ENCODE measurements at regions not wholly inside any gene's neighbourhood (a gene's known extent, or its start where the extent isn't known, plus 50 kb on each side); places are given as distances from the start of the nearest gene placed in this dataset.
A peak's percentile ranks its signal among the peaks of the same experiment; 100 is the strongest.

GRCh38 chr9:126123927-126124326 is 202.7 kb upstream of the MVB12B start:
- ATAC-seq = no peak
- no peak for DNase-seq (ENCODE audit: low spot score)

- peak; percentile 22 for DNase-seq (ENCODE audit: low spot score)
- ATAC-seq = no peak
Measured at GRCh38 chr9:126125177-126125576, 201.5 kb upstream of the MVB12B start.

GRCh38 chr9:126125577-126125976 is 201.1 kb upstream of the MVB12B start:
- peak; percentile 37 for DNase-seq (ENCODE audit: low spot score)
- ATAC-seq = no peak

GRCh38 chr9:126125992-126126409 is 200.6 kb upstream of the MVB12B start:
- DNase-seq (ENCODE audit: low spot score) = peak; percentile 34
- no peak for ATAC-seq

GRCh38 chr9:126126807-126127206 is 199.8 kb upstream of the MVB12B start:
- DNase-seq (ENCODE audit: low spot score) (peak; percentile 33), ATAC-seq (no peak)

- no peak for ATAC-seq
- peak; percentile 14 for DNase-seq (ENCODE audit: low spot score)
Measured at GRCh38 chr9:126127591-126127990, 199.0 kb upstream of the MVB12B start.

- DNase-seq (ENCODE audit: low spot score) (peak; percentile 19), ATAC-seq (no peak)
Measured at GRCh38 chr9:126128494-126129142, 198.0 kb upstream of the MVB12B start.

- DNase-seq (ENCODE audit: low spot score) (peak; percentile 27), ATAC-seq (no peak)
Measured at GRCh38 chr9:126131066-126132010, 195.3 kb upstream of the MVB12B start.

- ATAC-seq = no peak
- peak; percentile 1 for DNase-seq (ENCODE audit: low spot score)
Measured at GRCh38 chr9:126132746-126133145, 193.9 kb upstream of the MVB12B start.

GRCh38 chr9:126144196-126144595 is 182.4 kb upstream of the MVB12B start:
- ATAC-seq = no peak

GRCh38 chr9:126144603-126145456 is 181.8 kb upstream of the MVB12B start:
- DNase-seq (ENCODE audit: low spot score) (peak; percentile 45), ATAC-seq (peak; percentile 87)

More at GRCh38 chr9:126144196-126144595, 182.4 kb upstream of the MVB12B start:
- DNase-seq (ENCODE audit: low spot score) = no peak

GRCh38 chr9:126145887-126146253 is 180.8 kb upstream of the MVB12B start:
- no peak for DNase-seq (ENCODE audit: low spot score)
- no peak for ATAC-seq

- peak; percentile 44 for DNase-seq (ENCODE audit: low spot score)
- ATAC-seq = peak; percentile 65
Measured at GRCh38 chr9:126146254-126147145, 180.1 kb upstream of the MVB12B start.

- peak; percentile 26 for DNase-seq (ENCODE audit: low spot score)
- ATAC-seq = no peak
Measured at GRCh38 chr9:126147186-126147935, 179.3 kb upstream of the MVB12B start.

- ATAC-seq = no peak
Measured at GRCh38 chr9:126147936-126148870, 178.4 kb upstream of the MVB12B start.

GRCh38 chr9:126148994-126149393 is 177.6 kb upstream of the MVB12B start:
- DNase-seq (ENCODE audit: low spot score) (peak; percentile 31), ATAC-seq (no peak)

More at GRCh38 chr9:126147936-126148870, 178.4 kb upstream of the MVB12B start:
- DNase-seq (ENCODE audit: low spot score) = peak; percentile 33

- no peak for ATAC-seq
- DNase-seq (ENCODE audit: low spot score) = peak; percentile 35
Measured at GRCh38 chr9:126149661-126150060, 177.0 kb upstream of the MVB12B start.

GRCh38 chr9:126150411-126151030 is 176.1 kb upstream of the MVB12B start:
- DNase-seq (ENCODE audit: low spot score) = peak; percentile 27
- ATAC-seq = no peak
